ENCODE measurements at regions not wholly inside any gene's neighbourhood (a gene's known extent, or its start where the extent isn't known, plus 50 kb on each side); places are given as distances from the start of the nearest gene placed in this dataset.

DNA sequence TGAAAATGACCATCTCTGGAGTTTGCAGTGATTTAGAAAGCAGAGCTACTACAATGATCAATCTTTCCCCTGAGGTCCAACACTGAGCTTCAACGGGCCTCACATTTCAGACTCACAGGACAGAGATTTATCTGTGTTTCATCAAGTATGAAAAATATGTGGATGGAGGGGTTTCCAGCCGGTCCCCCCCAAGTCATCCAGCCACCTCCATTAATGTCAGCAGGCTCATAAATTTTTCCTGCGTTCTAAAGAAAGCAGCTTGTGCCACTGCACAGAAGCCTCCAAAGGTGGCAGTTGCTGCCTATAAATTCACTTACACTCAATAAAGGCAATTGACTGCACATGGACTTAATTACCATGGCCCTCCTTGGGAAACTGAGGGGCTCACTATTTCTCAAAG is 117.4 kb upstream of the ACKR3 start:
- intact Hi-C loops (cut with DNase I; ENCODE audit: low total_unique reads), result no loop called here
- H3K9me3 ChIP-seq, result no peaks in the 10 kb centered on the region
- H3K27ac ChIP-seq, result no peak overlapping the region
- no peak for TF ChIP-seq POLR2A (IDR thresholded peaks at IDR 0.05)
- TF ChIP-seq, protein P1, sequence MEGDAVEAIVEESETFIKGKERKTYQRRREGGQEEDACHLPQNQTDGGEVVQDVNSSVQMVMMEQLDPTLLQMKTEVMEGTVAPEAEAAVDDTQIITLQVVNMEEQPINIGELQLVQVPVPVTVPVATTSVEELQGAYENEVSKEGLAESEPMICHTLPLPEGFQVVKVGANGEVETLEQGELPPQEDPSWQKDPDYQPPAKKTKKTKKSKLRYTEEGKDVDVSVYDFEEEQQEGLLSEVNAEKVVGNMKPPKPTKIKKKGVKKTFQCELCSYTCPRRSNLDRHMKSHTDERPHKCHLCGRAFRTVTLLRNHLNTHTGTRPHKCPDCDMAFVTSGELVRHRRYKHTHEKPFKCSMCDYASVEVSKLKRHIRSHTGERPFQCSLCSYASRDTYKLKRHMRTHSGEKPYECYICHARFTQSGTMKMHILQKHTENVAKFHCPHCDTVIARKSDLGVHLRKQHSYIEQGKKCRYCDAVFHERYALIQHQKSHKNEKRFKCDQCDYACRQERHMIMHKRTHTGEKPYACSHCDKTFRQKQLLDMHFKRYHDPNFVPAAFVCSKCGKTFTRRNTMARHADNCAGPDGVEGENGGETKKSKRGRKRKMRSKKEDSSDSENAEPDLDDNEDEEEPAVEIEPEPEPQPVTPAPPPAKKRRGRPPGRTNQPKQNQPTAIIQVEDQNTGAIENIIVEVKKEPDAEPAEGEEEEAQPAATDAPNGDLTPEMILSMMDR (IDR thresholded peaks at IDR 0.05), result no peak
- WGBS, 2 donors, result 72 to 84% methylated on average over 3 of the region's 3 CpGs
- DNase-seq, result no peak
- H3K27me3 ChIP-seq, result no peaks in the 10 kb centered on the region
- H3K36me3 ChIP-seq (ENCODE audit: low read depth, missing control alignments), result no peaks in the 10 kb centered on the region
- H3K4me1 ChIP-seq, result no peaks in the 10 kb centered on the region
- no peak overlapping the region for H3K4me3 ChIP-seq

DNA sequence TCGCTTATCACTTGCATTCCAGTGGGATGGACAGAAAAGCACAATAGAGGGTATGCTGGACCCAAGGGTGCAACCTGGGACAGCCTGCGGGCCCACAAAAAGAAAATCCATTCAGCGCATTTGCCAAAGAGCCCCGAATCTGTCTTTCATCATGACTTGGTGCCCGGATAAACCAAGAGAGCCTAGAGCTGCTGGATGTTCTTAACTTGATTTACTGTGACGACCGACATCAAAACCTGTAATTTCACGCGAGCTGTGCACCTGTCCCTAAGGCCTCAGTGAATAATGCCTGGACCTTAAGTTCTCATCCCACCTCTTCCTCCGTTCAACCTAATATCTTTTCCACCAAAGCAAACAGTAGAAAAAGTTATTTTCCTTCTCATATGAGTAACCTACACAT is 115.5 kb upstream of the ACKR3 start:
- Histone ChIP-seq H3K4me3 (no peak overlapping the region), H3K36me3 (ENCODE audit: low read depth, missing control alignments) (no peaks in the 10 kb centered on the region), H3K27me3 (no peaks in the 10 kb centered on the region), H3K9me3 (no peaks in the 10 kb centered on the region), H3K27ac (no peak overlapping the region), H3K4me1 (no peaks in the 10 kb centered on the region)
- TF ChIP-seq, protein P1 (IDR thresholded peaks at IDR 0.05), result no peak
- TF ChIP-seq POLR2A (IDR thresholded peaks at IDR 0.05), result no peak
- WGBS, 2 donors, result 93 to 94% methylated on average over 10 of the region's 10 CpGs
- intact Hi-C loops (cut with DNase I; ENCODE audit: low total_unique reads), result no loop called here
- no peak for DNase-seq

DNA sequence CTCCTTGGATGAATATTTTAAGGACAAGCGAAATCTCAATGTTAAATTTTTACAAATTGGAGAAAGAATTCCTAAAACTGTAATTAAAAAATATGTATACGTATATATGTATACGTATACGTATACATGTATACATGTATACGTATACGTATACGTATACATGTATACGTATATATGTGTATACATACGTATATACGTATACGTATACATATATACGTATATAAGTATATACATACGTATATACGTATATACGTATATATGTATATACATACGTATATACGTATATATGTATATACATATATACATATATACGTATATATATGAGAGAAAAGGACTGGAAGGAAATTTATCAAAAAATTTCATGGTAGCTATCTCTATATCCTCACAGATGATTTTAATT is 110.2 kb upstream of the ACKR3 start:
- Histone ChIP-seq H3K27me3 (no peaks in the 10 kb centered on the region), H3K4me3 (no peak overlapping the region), H3K4me1 (peaks cover 3% of the 10 kb centered on the region), H3K36me3 (ENCODE audit: low read depth, missing control alignments) (no peaks in the 10 kb centered on the region), H3K9me3 (no peaks in the 10 kb centered on the region), H3K27ac (no peak overlapping the region)
- intact Hi-C loops (cut with DNase I; ENCODE audit: low total_unique reads), result no loop called here
- 95 to 96% methylated on average over 18 of the region's 18 CpGs for WGBS, 2 donors
- TF ChIP-seq, protein P1 (IDR thresholded peaks at IDR 0.05), result no peak
- no peak for TF ChIP-seq POLR2A (IDR thresholded peaks at IDR 0.05)
- DNase-seq, result no peak

DNA sequence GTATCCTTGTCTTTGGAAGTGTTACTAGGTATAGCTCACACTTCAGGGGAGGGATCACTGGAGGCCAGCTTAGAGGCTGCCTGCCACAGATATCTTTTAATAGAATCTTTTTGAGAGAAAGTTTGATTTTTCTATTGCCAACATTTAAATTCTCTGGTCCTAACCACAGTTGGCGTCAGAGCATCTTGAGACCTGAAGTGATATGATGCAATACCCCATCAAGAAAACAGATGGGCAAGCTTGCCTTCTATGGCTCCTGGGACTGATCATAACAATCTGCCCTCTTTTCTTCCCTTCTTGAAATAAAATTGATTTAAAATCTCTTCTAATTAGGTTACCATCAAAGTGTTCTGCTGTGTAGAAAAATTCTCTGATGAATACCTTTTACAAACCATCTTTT is 105.5 kb upstream of the ACKR3 start:
- WGBS, 2 donors, result 92 to 93% methylated on average over 1 of the region's 1 CpG

More for the DNA sequence above, 105.5 kb upstream of the ACKR3 start:
- intact Hi-C loops (cut with DNase I; ENCODE audit: low total_unique reads), result no loop called here
- TF ChIP-seq, protein P1 (IDR thresholded peaks at IDR 0.05), result no peak
- no peak for TF ChIP-seq POLR2A (IDR thresholded peaks at IDR 0.05)
- Histone ChIP-seq H3K9me3 (no peaks in the 10 kb centered on the region), H3K4me3 (no peak overlapping the region), H3K27me3 (no peaks in the 10 kb centered on the region), H3K4me1 (peaks cover 3% of the 10 kb centered on the region), H3K27ac (no peak overlapping the region), H3K36me3 (ENCODE audit: low read depth, missing control alignments) (no peaks in the 10 kb centered on the region)
- DNase-seq, result no peak
